Right lobe of liver (tissue), 6 donors: ENCODE measurements at regions not wholly inside any gene's neighbourhood (a gene's known extent, or its start where the extent isn't known, plus 50 kb on each side); places are given as distances from the start of the nearest gene placed in this dataset.

ENCODE experiments used
- ATAC-seq, 4 donors: fragments of 200-7000 bp; cut with Tn5 transposase; one replicate each; pipeline ENCODE4 v1.9.1; 2020; ENCODE audit warnings: mild to moderate bottlenecking in 4 of 4, moderate library complexity in 4 of 4
- DNase-seq, 3 donors: peaks; one replicate each; pipeline ENCODE4 v3.0.0-alpha.2; 2020
- H3K27ac ChIP-seq, 3 donors: fragments of 200-600 bp; one replicate each; pipeline ENCODE4 v1.8.0; 2022
- H3K27me3 ChIP-seq, 2 donors: fragments of 200-600 bp; one replicate each; pipeline ENCODE4 v1.8.0; 2022
- H3K36me3 ChIP-seq, 4 donors: fragments of 200-600 bp; sonication (generic) in 1 of 4; one replicate each; pipeline versions ENCODE4 v1.5.1 to v1.8.0; 2017 to 2022; ENCODE audit warnings: control low read depth in 1 of 4
- H3K4me1 ChIP-seq, 4 donors: fragments of 200-600 bp; sonication (generic) in 1 of 4; one replicate each; pipeline versions ENCODE4 v1.5.1 to v1.8.0; 2017 to 2022; ENCODE audit warnings: control low read depth in 1 of 4
- H3K4me3 ChIP-seq, 3 donors: fragments of 200-600 bp; one replicate each; pipeline ENCODE4 v1.8.0; 2022
- H3K9me3 ChIP-seq, 4 donors: fragments of 200-600 bp; sonication (generic) in 1 of 4; one replicate each; pipeline versions ENCODE4 v1.5.1 to v1.8.0; 2017 to 2022; ENCODE audit warnings: control low read depth in 1 of 4
- POLR2A ChIP-seq: fragments of 450-650 bp; IDR thresholded peaks from one replicate; pipeline ENCODE4 v1.6.1; 2017; ENCODE audit warnings: antibody characterized with exemption, mild to moderate bottlenecking
- WGBS: methylation state at CpG from one replicate; pipeline ENCODE4 v1.1.6; 2018; ENCODE audit warnings: low coverage, low lambda C conversion rate; ENCODE audit not compliant: insufficient coverage; ENCODE audit errors: missing lambda C conversion rate; 5-methylcytosine and 5-hydroxymethylcytosine counted together
- intact Hi-C, 2 donors: fragments of 100-400 bp; cut with DNase I; formaldehyde crosslinking; loops; one replicate each; pipeline versions ENCODE4 v1.11.2 to v1.14.1; 2022
- TF ChIP-seq, protein P1 (sequence below), 4 donors: fragments of 200-600 bp in 3 of 4; fragments of 450-650 bp in 1 of 4; IDR thresholded peaks; one replicate each; pipeline versions ENCODE4 v1.5.1 to v1.8.0; 2016 to 2022; ENCODE audit warnings: antibody characterized with exemption in 4 of 4, mild to moderate bottlenecking in 2 of 4
- donor health status: DM: no; HTN: yes; CAD: no.
- donor health status: DM: no; HTN: no; CAD: no.
- donor health status: DM: no; HTN: no; CAD: no.
- donor health status: DM: no; HTN: yes; CAD: no.
- donor health status: DM: no; HTN: yes; CAD: no.

DNA sequence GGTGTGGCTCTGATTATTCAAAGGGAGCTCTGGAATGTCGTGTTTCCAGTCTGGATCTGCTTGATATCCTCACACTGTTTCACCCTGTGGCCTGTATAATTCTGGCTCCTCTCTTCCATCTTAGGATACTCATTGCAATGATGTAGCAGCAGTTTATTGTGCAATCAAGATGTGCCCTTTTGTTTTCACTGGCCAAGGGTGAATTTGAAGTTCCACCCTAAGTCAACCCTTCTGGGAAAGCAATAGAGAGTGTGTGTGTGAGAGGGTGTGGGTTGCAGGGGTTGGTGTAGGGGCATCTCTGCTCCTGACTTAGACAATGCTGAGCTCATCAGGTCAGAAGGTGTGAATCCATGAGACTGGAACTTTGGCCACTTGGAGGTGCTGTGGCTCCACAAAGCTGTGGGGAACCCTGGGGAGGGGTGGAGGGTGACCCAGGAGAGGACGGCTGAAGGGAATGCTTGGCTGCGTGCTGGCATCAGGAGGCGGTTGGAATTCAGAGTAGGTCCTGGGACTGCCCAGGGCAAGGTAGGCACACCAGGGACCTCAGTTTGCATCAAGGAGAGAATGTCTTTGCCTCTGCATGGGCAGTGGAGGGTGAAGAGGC, 118.0 kb upstream of the PRSS58 start:
- DNase-seq (no peak), ATAC-seq (no peak)
- TF ChIP-seq, protein P1, sequence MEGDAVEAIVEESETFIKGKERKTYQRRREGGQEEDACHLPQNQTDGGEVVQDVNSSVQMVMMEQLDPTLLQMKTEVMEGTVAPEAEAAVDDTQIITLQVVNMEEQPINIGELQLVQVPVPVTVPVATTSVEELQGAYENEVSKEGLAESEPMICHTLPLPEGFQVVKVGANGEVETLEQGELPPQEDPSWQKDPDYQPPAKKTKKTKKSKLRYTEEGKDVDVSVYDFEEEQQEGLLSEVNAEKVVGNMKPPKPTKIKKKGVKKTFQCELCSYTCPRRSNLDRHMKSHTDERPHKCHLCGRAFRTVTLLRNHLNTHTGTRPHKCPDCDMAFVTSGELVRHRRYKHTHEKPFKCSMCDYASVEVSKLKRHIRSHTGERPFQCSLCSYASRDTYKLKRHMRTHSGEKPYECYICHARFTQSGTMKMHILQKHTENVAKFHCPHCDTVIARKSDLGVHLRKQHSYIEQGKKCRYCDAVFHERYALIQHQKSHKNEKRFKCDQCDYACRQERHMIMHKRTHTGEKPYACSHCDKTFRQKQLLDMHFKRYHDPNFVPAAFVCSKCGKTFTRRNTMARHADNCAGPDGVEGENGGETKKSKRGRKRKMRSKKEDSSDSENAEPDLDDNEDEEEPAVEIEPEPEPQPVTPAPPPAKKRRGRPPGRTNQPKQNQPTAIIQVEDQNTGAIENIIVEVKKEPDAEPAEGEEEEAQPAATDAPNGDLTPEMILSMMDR (IDR thresholded peaks at IDR 0.05): no peak
- no peak for TF ChIP-seq POLR2A
- H3K27me3 ChIP-seq: no peaks in the 10 kb centered on the region
- 32% methylated on average over 4 of the region's 4 CpGs for WGBS
- H3K9me3 ChIP-seq: no peaks in the 10 kb centered on the region
- no peak overlapping the region for H3K4me3 ChIP-seq
- no peak overlapping the region for H3K27ac ChIP-seq
- H3K36me3 ChIP-seq: no peaks in the 10 kb centered on the region
- H3K4me1 ChIP-seq: no peaks in the 10 kb centered on the region
- intact Hi-C loops: no loop called here

DNA sequence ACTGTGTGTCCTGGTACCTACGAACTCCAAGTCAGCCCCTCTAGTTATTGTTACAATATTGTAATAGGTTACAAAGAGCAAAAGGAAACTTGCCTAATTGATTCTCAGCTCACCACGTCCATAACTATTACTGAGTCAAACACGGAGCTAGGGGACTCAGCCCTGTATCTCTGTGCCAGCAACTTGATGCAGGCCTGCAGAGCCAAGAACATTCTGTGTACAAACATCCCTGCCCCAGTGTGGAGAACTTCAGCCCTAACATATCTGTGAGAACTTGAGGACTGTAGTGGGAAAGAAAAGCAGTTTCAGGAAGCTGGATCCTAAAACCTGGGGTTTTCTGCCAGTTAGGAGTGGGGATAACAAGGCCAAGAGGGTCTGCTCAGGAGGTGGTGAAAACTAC, 114.9 kb upstream of the PRSS58 start:
- WGBS: 34% methylated on average over 3 of the region's 3 CpGs
- Histone ChIP-seq H3K27me3 (no peaks in the 10 kb centered on the region), H3K4me3 (no peak overlapping the region), H3K9me3 (no peaks in the 10 kb centered on the region), H3K36me3 (no peaks in the 10 kb centered on the region), H3K27ac (no peak overlapping the region), H3K4me1 (no peaks in the 10 kb centered on the region)
- ATAC-seq (no peak), DNase-seq (no peak)
- no peak for TF ChIP-seq POLR2A
- TF ChIP-seq, protein P1 (IDR thresholded peaks at IDR 0.05): no peak
- intact Hi-C loops: no loop called here

DNA sequence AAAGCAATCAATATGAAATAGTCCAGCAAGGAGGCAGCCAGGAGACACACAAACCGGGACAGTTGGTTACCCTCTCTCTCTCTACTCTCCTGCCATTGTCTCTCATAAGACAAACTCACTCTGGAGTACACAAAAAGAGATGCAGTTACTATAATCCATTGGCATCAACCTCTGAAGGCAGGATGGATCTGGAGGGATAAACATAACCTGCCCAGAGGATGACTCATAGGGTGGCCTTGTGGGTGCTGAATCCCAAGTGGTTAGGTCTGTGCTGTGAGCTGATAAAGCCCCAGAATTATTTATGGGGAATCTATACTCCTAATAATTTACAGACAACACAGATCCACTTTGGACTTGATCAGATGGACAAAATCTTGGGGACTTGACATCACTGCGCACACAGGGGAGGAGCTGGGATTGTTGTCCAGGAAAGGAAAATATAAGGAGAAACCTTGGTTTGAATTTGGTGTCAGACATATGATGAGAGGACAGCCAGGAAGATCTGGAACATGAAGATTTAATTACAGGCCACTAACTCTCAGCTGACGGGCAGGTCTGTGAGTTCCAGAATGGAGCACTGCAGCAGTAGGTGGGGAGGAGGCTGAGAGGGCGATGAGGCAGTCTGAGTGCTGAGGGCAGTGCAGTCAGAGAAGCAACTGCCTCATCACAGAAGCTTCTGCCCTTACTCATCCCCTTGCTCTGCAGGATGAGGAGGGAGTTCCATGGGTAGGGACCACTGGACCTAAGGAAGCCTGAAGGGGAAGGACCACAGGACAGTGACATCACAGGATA, 113.9 kb upstream of the PRSS58 start:
- no peak for TF ChIP-seq POLR2A
- TF ChIP-seq, protein P1 (IDR thresholded peaks at IDR 0.05): no peak
- 46% methylated on average over 2 of the region's 4 CpGs for WGBS
- Histone ChIP-seq H3K27me3 (no peaks in the 10 kb centered on the region), H3K27ac (no peak overlapping the region), H3K9me3 (no peaks in the 10 kb centered on the region), H3K4me3 (no peak overlapping the region), H3K4me1 (no peaks in the 10 kb centered on the region), H3K36me3 (no peaks in the 10 kb centered on the region)
- intact Hi-C loops: no loop called here
- DNase-seq (no peak), ATAC-seq (no peak)

DNA sequence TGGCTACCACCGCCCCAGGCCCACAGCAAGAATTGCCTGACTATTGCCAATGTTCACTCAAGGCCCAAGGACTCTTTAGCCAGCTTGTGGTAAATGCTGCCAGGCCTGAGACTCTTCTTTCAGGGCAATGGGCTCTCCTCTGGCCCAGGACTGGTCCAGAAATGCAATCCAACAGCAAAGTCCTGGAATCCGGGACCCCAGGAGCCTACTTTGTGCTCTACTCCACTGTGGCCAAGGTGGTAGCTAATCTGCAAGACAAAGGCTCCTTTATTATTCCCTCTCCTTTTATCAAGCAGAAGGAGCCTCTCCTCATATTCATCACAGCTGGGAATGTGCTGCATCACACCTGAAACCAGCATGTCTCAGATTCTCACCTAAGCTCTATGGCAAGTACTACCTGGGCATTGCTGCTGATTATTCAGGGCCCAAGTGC, 107.6 kb upstream of the PRSS58 start:
- Histone ChIP-seq H3K27me3 (no peaks in the 10 kb centered on the region), H3K36me3 (no peaks in the 10 kb centered on the region), H3K9me3 (no peaks in the 10 kb centered on the region), H3K4me1 (no peaks in the 10 kb centered on the region), H3K4me3 (no peak overlapping the region), H3K27ac (no peak overlapping the region)
- ATAC-seq (no peak), DNase-seq (no peak)
- 64% methylated on average over 2 of the region's 2 CpGs for WGBS
- intact Hi-C loops: no loop called here
- TF ChIP-seq POLR2A: no peak
- TF ChIP-seq, protein P1 (IDR thresholded peaks at IDR 0.05): no peak
